ENCODE measurements at regions not wholly inside any gene's neighbourhood (a gene's known extent, or its start where the extent isn't known, plus 50 kb on each side); places are given as distances from the start of the nearest gene placed in this dataset.
"Not testable (repeated sequence)": the region's sequence is repeated elsewhere in the genome, so short reads cannot be mapped to it uniquely, and the experiment has no call there.

DNA sequence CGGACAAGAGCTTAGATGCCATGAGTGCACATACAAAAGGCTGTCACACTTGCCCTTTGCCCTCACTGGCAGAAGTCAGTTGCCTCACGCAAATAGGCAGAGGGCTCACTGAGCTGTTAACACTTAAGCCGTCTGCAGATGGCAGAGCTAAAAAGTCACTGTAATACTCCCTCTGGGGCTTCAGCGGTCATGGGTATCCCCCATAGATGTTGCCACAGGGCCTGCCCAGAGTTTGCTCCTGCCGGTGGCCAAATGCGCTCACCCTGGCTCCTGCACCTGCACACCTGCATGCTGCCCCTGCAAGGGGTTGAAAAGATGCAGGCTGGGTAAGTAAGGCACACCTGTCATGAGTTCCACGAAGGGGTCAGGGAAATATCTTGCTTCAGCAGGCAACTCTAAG lies 741.5 kb downstream of the EDEM1 start:
- no peak for DNase-seq
- Histone ChIP-seq H3K4me1 (no peaks in the 10 kb centered on the region), H3K9me3 (no peaks in the 10 kb centered on the region), H3K27ac (no peak overlapping the region), H3K27me3 (no peaks in the 10 kb centered on the region), H3K4me3 (no peak overlapping the region), H3K36me3 (no peaks in the 10 kb centered on the region)
- TF ChIP-seq POLR2A (IDR thresholded peaks at IDR 0.05): no peak
- TF ChIP-seq, protein P1, sequence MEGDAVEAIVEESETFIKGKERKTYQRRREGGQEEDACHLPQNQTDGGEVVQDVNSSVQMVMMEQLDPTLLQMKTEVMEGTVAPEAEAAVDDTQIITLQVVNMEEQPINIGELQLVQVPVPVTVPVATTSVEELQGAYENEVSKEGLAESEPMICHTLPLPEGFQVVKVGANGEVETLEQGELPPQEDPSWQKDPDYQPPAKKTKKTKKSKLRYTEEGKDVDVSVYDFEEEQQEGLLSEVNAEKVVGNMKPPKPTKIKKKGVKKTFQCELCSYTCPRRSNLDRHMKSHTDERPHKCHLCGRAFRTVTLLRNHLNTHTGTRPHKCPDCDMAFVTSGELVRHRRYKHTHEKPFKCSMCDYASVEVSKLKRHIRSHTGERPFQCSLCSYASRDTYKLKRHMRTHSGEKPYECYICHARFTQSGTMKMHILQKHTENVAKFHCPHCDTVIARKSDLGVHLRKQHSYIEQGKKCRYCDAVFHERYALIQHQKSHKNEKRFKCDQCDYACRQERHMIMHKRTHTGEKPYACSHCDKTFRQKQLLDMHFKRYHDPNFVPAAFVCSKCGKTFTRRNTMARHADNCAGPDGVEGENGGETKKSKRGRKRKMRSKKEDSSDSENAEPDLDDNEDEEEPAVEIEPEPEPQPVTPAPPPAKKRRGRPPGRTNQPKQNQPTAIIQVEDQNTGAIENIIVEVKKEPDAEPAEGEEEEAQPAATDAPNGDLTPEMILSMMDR (IDR thresholded peaks at IDR 0.05): no peak

DNA sequence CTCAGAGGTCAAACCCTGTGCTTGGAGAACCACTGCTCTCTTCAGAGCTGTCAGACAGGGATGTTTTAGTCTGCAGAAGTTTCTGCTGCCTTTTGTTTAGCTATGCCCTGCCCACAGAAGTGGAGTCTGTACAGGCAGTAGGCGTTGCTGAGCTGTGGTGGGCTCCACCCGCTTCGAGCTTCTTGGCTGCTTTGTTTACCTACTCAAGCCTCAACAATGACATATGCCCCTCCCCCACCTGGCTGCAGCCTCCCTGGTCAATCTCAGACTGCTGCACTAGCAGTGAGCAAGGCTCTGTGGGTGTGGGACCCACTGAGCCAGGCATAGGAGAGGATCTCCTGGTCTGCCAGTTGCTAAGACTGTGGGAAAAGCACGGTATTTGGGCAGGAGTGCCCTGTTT lies 756.6 kb downstream of the EDEM1 start:
- H3K4me1 ChIP-seq, H3K4me3 ChIP-seq, DNase-seq, H3K27me3 ChIP-seq, H3K9me3 ChIP-seq, H3K36me3 ChIP-seq, H3K27ac ChIP-seq: not testable (repeated sequence)

DNA sequence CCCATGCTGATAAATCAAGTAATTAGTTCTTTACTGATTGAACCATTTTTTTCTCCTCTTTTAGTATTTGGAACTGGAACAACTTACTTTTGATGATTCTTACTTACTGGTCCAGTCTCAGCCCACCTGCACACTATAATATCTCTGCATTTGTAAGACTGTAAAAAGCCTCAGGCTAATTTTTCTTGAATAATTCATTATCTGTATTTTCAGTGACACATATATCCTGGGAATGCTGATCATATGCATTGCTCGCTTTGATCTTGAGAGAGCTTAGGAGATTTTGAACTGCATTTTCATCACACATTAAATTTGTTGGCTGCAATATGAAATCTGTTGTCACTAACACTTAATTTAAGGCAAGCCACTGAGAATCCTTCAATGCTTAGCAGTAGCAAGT lies 760.6 kb downstream of the EDEM1 start:
- Histone ChIP-seq H3K4me3 (no peak overlapping the region), H3K4me1 (no peaks in the 10 kb centered on the region), H3K27ac (no peak overlapping the region), H3K36me3 (no peaks in the 10 kb centered on the region), H3K27me3 (no peaks in the 10 kb centered on the region), H3K9me3 (no peaks in the 10 kb centered on the region)
- no peak for DNase-seq
- TF ChIP-seq, protein P1 (IDR thresholded peaks at IDR 0.05): no peak
- TF ChIP-seq POLR2A (IDR thresholded peaks at IDR 0.05): no peak

DNA sequence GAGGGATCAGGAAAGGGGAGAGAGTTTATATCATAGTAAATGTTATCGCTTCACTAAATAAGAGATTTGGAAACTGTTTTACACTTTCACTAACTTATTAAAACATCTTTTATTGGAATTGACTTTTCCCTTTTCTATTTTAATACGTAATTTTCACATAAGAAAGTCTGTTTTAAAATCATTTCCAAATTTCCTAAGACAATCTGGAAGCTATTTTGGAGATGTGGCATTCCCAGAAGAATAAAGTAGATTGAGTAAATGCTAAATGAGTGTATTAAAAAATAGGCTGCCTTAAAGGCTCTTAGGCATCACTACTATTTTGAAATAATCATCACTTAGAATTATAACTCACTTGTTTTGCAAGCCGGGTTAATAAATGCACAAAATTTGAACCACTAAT lies 763.5 kb downstream of the EDEM1 start:
- TF ChIP-seq POLR2A (IDR thresholded peaks at IDR 0.05): no peak
- TF ChIP-seq, protein P1 (IDR thresholded peaks at IDR 0.05): no peak
- no peaks in the 10 kb centered on the region for H3K36me3 ChIP-seq
- no peaks in the 10 kb centered on the region for H3K27me3 ChIP-seq
- no peak overlapping the region for H3K4me3 ChIP-seq
- no peaks in the 10 kb centered on the region for H3K9me3 ChIP-seq
- no peaks in the 10 kb centered on the region for H3K4me1 ChIP-seq
- no peak for DNase-seq
- H3K27ac ChIP-seq: no peak overlapping the region

DNA sequence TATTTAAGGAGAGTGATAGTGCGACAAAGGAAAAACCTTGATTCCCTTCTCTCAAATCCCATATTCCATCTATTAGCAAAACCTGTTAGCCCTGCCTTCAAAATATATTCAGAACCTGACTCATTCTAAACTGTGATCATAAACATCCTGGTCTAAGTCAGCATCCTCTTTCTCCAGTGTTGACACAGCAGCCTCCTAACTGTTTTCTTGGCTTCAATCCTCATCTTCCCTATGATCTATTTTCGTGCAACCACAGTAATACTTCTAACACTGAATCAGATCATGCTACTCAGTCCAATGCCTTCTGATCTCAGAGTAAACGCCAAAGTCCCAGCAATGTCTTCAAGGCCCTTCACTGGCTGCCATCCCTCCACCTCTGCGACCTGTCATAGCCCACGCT lies 785.1 kb downstream of the EDEM1 start:
- TF ChIP-seq POLR2A (IDR thresholded peaks at IDR 0.05): no peak
- TF ChIP-seq, protein P1 (IDR thresholded peaks at IDR 0.05): no peak
- Histone ChIP-seq H3K27ac (no peak overlapping the region), H3K4me1 (no peaks in the 10 kb centered on the region), H3K9me3 (no peaks in the 10 kb centered on the region), H3K27me3 (no peaks in the 10 kb centered on the region), H3K36me3 (no peaks in the 10 kb centered on the region), H3K4me3 (no peak overlapping the region)
- DNase-seq: no peak

DNA sequence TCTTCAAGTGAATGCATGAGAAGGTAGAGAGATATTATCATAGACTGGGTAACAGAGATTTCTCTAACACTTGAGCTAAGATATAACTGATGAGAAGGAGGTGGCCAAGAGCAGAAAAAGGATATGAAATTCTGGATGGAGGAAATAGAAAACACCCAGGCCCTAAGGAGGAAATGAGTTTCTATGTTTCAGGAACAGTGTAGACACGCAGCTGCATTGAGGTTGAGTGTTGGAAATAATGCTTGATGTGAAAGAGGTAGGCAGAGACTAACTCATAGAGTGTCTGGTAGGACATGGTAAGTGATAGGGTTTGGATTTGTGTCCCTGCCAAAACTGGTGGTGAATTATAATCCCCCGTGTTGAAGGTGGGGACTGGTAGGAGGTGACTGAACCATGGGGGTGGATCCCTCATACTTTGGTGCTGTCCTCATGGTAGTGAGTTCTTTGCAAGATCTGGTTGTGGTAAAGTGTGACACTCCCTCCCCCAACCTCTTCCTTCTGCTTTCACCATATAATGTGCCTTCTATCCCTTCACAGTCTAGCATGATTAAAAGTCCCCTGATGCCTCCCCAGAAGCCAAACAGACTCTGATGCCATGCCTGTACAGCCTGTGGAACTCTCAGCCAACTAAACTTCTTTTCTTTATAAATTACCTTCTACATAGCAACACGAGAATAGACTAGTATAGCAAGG lies 787.3 kb downstream of the EDEM1 start:
- no peak overlapping the region for H3K27ac ChIP-seq
- H3K27me3 ChIP-seq: no peaks in the 10 kb centered on the region
- no peaks in the 10 kb centered on the region for H3K36me3 ChIP-seq
- no peak for TF ChIP-seq POLR2A (IDR thresholded peaks at IDR 0.05)
- no peaks in the 10 kb centered on the region for H3K9me3 ChIP-seq
- no peak overlapping the region for H3K4me3 ChIP-seq
- no peak for DNase-seq
- H3K4me1 ChIP-seq: no peaks in the 10 kb centered on the region

DNA sequence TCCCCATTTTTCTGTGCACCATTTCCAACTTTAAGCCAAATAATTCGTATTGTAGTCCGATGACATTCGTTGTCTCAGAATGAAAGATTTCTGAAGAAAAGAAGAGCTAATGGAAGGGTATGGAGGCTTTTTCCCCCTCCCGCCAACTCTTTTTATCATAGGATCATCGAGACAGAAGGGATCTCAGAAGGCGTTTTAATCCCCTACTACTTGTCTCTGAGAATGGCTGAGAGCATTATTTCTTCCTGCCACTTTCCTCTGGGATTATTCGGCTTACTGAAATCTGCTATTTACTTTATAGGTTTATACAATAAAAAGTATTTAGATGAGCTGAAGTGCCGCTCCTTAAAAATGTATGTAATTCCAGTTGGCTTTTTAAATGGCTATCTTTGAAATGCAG lies 789.8 kb downstream of the EDEM1 start:
- TF ChIP-seq POLR2A (IDR thresholded peaks at IDR 0.05): no peak
- TF ChIP-seq, protein P1 (IDR thresholded peaks at IDR 0.05): no peak
- Histone ChIP-seq H3K27me3 (no peaks in the 10 kb centered on the region), H3K9me3 (no peaks in the 10 kb centered on the region), H3K27ac (no peak overlapping the region), H3K36me3 (no peaks in the 10 kb centered on the region), H3K4me3 (no peak overlapping the region), H3K4me1 (no peaks in the 10 kb centered on the region)
- no peak for DNase-seq

Data from Peyer's patch (tissue), 4 donors.